H1 (cell line): ENCODE measurements at regions not wholly inside any gene's neighbourhood (a gene's known extent, or its start where the extent isn't known, plus 50 kb on each side); places are given as distances from the start of the nearest gene placed in this dataset.

Experiments
- CTCF ChIA-PET: fragments of 300-600 bp; sonication (Branson Sonifier 250); formaldehyde crosslinking; loops from one replicate; lab custom pipeline; 2021; ENCODE audit not compliant: partially characterized antibody; lab: Charles Lee
- POLR2A ChIA-PET: fragments of 300-600 bp; sonication (Branson Sonifier 250); formaldehyde crosslinking; loops from one replicate; lab custom pipeline; 2021; ENCODE audit warnings: inconsistent platforms; ENCODE audit not compliant: partially characterized antibody; lab: Charles Lee
- DNase-seq, 2 experiments: peaks; one replicate each; pipeline versions ENCODE4 v3.0.0 to v3.0.0-alpha.2; 2010 to 2022; ENCODE audit warnings: low spot score in 2 of 2, low read depth in 1 of 2, mixed read lengths in 1 of 2
- FAIRE-seq: peaks from 2 replicates; lab custom pipeline; 2011; peaks lifted over from hg19 to GRCh38; lab: Jason Lieb, UNC
- H2AFZ ChIP-seq: 2 replicates; pipeline ENCODE4 v1.8.1; 2012; ENCODE audit warnings: low read length, inconsistent platforms
- H2AK5ac ChIP-seq: 2 replicates; pipeline ENCODE4 v1.6.1; 2013; ENCODE audit warnings: low read depth, low read length
- H2BK120ac ChIP-seq: replicated peaks from 2 replicates; pipeline ENCODE3; 2013; ENCODE audit warnings: low read depth, low read length, inconsistent platforms
- H2BK12ac ChIP-seq: 2 replicates; pipeline ENCODE4 v1.6.1; 2013; ENCODE audit warnings: low read depth, low read length
- H2BK15ac ChIP-seq: 2 replicates; pipeline ENCODE4 v1.6.1; 2013; ENCODE audit warnings: low read length
- H2BK20ac ChIP-seq: 2 replicates; pipeline ENCODE4 v1.6.1; 2013; ENCODE audit warnings: low read length
- H2BK5ac ChIP-seq: 2 replicates; pipeline ENCODE4 v1.6.1; 2013; ENCODE audit warnings: low read depth, low read length
- H3K14ac ChIP-seq: 2 replicates; pipeline ENCODE4 v1.6.1; 2013; ENCODE audit warnings: inconsistent platforms; ENCODE audit not compliant: insufficient read length
- H3K18ac ChIP-seq: 2 replicates; pipeline ENCODE4 v1.6.1; 2013; ENCODE audit warnings: low read length; ENCODE audit errors: extremely low read depth
- H3K23ac ChIP-seq: 2 replicates; pipeline ENCODE4 v1.6.1; 2013; ENCODE audit warnings: inconsistent platforms; ENCODE audit not compliant: insufficient read length
- H3K23me2 ChIP-seq: 2 replicates; pipeline ENCODE4 v1.6.1; 2013; ENCODE audit warnings: low read depth, low read length
- H3K27ac ChIP-seq: 2 replicates; pipeline ENCODE4 v1.6.1; 2011; ENCODE audit warnings: low read depth, low read length, inconsistent platforms
- H3K27me3 ChIP-seq, 4 experiments: replicated peaks in 1 of 4; 1 replicate in 1 of 4; 2 replicates in 3 of 4; pipeline versions ENCODE4 v1.6.1 to v1.8.1; 2011 to 2013; ENCODE audit warnings: low read length in 3 of 4, mild to moderate bottlenecking in 3 of 4, inconsistent platforms in 2 of 4, mixed read lengths in 2 of 4, moderate library complexity in 1 of 4; ENCODE audit not compliant: control insufficient read depth in 3 of 4, insufficient read depth in 3 of 4; ENCODE audit errors: extremely low read depth in 1 of 4
- H3K36me3 ChIP-seq, 4 experiments: 2 replicates each; pipeline versions ENCODE4 v1.6.1 to v1.8.1; 2011 to 2013; ENCODE audit warnings: mild to moderate bottlenecking in 4 of 4, low read length in 3 of 4, moderate library complexity in 2 of 4, control low read depth in 1 of 4, inconsistent platforms in 1 of 4; ENCODE audit not compliant: insufficient read depth in 4 of 4, control insufficient read depth in 2 of 4
- H3K4ac ChIP-seq: replicated peaks from 2 replicates; pipeline ENCODE3; 2013; ENCODE audit warnings: low read length, low read depth, mixed read lengths, inconsistent platforms; ENCODE audit not compliant: insufficient read length
- H3K4me1 ChIP-seq, 4 experiments: replicated peaks in 1 of 4; 1 replicate in 1 of 4; 2 replicates in 3 of 4; pipeline versions ENCODE4 v1.6.1 to v1.8.1; 2011 to 2013; ENCODE audit warnings: low read length in 3 of 4, inconsistent platforms in 2 of 4, mixed read lengths in 1 of 4; ENCODE audit not compliant: insufficient read depth in 4 of 4, control insufficient read depth in 3 of 4
- H3K4me2 ChIP-seq, 2 experiments: 2 replicates each; pipeline versions ENCODE4 v1.6.1 to v1.8.1; 2011 to 2013; ENCODE audit warnings: low read depth in 2 of 2, low read length in 2 of 2, control low read depth in 1 of 2, inconsistent platforms in 1 of 2, mild to moderate bottlenecking in 1 of 2; ENCODE audit not compliant: insufficient read depth in 1 of 2
- H3K4me3 ChIP-seq, 4 experiments: fragments of 200-600, 300-600 bp in 1 of 4; sonication (generic), shearing (Covaris generic), sonication (Bioruptor Twin) in 1 of 4; 2 replicates each; pipeline versions ENCODE4 v1.5.1 to v1.8.1; 2011 to 2016; ENCODE audit warnings: low read length in 4 of 4, low read depth in 3 of 4, control low read depth in 2 of 4, inconsistent platforms in 2 of 4, mild to moderate bottlenecking in 2 of 4, mixed read lengths in 1 of 4, moderate library complexity in 1 of 4; ENCODE audit not compliant: insufficient read depth in 2 of 4; ENCODE audit errors: extremely low read depth in 1 of 4
- H3K56ac ChIP-seq: replicated peaks from 2 replicates; pipeline ENCODE3; 2013; ENCODE audit warnings: low read depth, mild to moderate bottlenecking, mixed read lengths, low read length, inconsistent platforms; ENCODE audit not compliant: insufficient read length
- H3K79me1 ChIP-seq: 2 replicates; pipeline ENCODE4 v1.6.1; 2013; ENCODE audit warnings: low read depth, low read length, control low read depth
- H3K79me2 ChIP-seq, 2 experiments: 2 replicates each; pipeline versions ENCODE4 v1.6.1 to v1.8.1; 2012 to 2013; ENCODE audit warnings: low read length in 2 of 2, mild to moderate bottlenecking in 2 of 2, inconsistent platforms in 1 of 2; ENCODE audit not compliant: insufficient read depth in 2 of 2, control insufficient read depth in 1 of 2
- H3K9ac ChIP-seq, 4 experiments: replicated peaks in 1 of 4; 1 replicate in 1 of 4; 2 replicates in 3 of 4; pipeline versions ENCODE4 v1.6.1 to v1.8.1; 2011 to 2013; ENCODE audit warnings: low read depth in 3 of 4, low read length in 3 of 4, control low read depth in 2 of 4, mild to moderate bottlenecking in 2 of 4, moderate library complexity in 2 of 4, inconsistent platforms in 1 of 4; ENCODE audit errors: extremely low read depth in 1 of 4
- H3K9me3 ChIP-seq, 2 experiments: 2 replicates each; pipeline versions ENCODE4 v1.6.1 to v1.8.1; 2012 to 2013; ENCODE audit warnings: mild to moderate bottlenecking in 2 of 2, moderate library complexity in 2 of 2, control low read depth in 1 of 2, inconsistent platforms in 1 of 2, low read depth in 1 of 2, low read length in 1 of 2, mixed read lengths in 1 of 2; ENCODE audit not compliant: insufficient read depth in 2 of 2
- H4K20me1 ChIP-seq, 2 experiments: replicated peaks in 1 of 2; 2 replicates each; pipeline versions ENCODE3 to v1.8.1; 2011 to 2013; ENCODE audit warnings: inconsistent platforms in 2 of 2, low read length in 2 of 2, mild to moderate bottlenecking in 1 of 2; ENCODE audit not compliant: insufficient read depth in 2 of 2, control insufficient read depth in 1 of 2
- H4K5ac ChIP-seq: 2 replicates; pipeline ENCODE4 v1.6.1; 2013; ENCODE audit warnings: low read length, low read depth, mixed read lengths, inconsistent platforms; ENCODE audit not compliant: insufficient read length
- H4K8ac ChIP-seq: 2 replicates; pipeline ENCODE4 v1.8.0; 2013; ENCODE audit warnings: mild to moderate bottlenecking, moderate library complexity, low read length, inconsistent platforms; ENCODE audit not compliant: insufficient read depth; ENCODE audit errors: extremely low read depth
- H4K91ac ChIP-seq: replicated peaks from 2 replicates; pipeline ENCODE3; 2013; ENCODE audit warnings: low read length, mixed read lengths, inconsistent platforms; ENCODE audit not compliant: insufficient read length
- CHD2 ChIP-seq: IDR thresholded peaks from 2 replicates; pipeline ENCODE4 v1.6.1; 2012; ENCODE audit warnings: low read length, improper control_type of control experiment
- KDM4A ChIP-seq: IDR thresholded peaks from one replicate; pipeline ENCODE4 v1.7.1; 2012; ENCODE audit warnings: low read depth, mild to moderate bottlenecking, moderate library complexity, low read length, inconsistent platforms; ENCODE audit not compliant: severe bottlenecking
- KDM5A ChIP-seq: fragments of 200-600 bp; IDR thresholded peaks from 2 replicates; pipeline ENCODE4 v1.7.1; 2012; ENCODE audit warnings: mild to moderate bottlenecking, low read length, inconsistent platforms, mixed read lengths
- NANOG ChIP-seq: IDR thresholded peaks from 2 replicates; pipeline ENCODE4 v1.6.1; 2011; ENCODE audit warnings: low read length, low read depth, mild to moderate bottlenecking, inconsistent platforms; ENCODE audit not compliant: insufficient read depth, poor library complexity, severe bottlenecking
- POLR2A ChIP-seq, 2 experiments: IDR thresholded peaks; 1 replicate in 1 of 2; 2 replicates in 1 of 2; pipeline ENCODE4 v1.6.1; 2011; ENCODE audit warnings: low read depth in 2 of 2, low read length in 2 of 2, mild to moderate bottlenecking in 2 of 2; ENCODE audit errors: control extremely low read depth in 1 of 2
- RAD21 ChIP-seq, 2 experiments: IDR thresholded peaks in 1 of 2; conservative IDR thresholded peaks in 1 of 2; 2 replicates each; pipeline ENCODE4 v1.6.1; 2011; ENCODE audit warnings: low read depth in 2 of 2, low read length in 2 of 2, improper control_type of control experiment in 1 of 2, inconsistent platforms in 1 of 2, mild to moderate bottlenecking in 1 of 2, moderate library complexity in 1 of 2
- RBBP5 ChIP-seq: IDR thresholded peaks from 2 replicates; pipeline ENCODE4 v1.7.1; 2012; ENCODE audit warnings: low read depth, mild to moderate bottlenecking, inconsistent platforms, low read length, moderate library complexity, borderline replicate concordance
- SP1 ChIP-seq: IDR thresholded peaks from 2 replicates; pipeline ENCODE4 v1.6.1; 2011; ENCODE audit warnings: low read depth, low read length
- SP2 ChIP-seq: IDR thresholded peaks from 2 replicates; pipeline ENCODE4 v1.6.1; 2012; ENCODE audit warnings: mild to moderate bottlenecking, low read length, inconsistent platforms
- SRF ChIP-seq: IDR thresholded peaks from 2 replicates; pipeline ENCODE4 v1.6.1; 2011; ENCODE audit warnings: mild to moderate bottlenecking, low read depth, low read length, moderate library complexity
- YY1 ChIP-seq: IDR thresholded peaks from 2 replicates; pipeline ENCODE4 v1.6.1; 2011; ENCODE audit warnings: low read depth, mild to moderate bottlenecking, low read length
- ZNF274 ChIP-seq: IDR thresholded peaks from 2 replicates; pipeline ENCODE4 v1.7.0; 2012; ENCODE audit warnings: low read length, borderline replicate concordance; ENCODE audit errors: extremely low read depth
- WGBS, 2 experiments: shearing (Covaris generic) in 1 of 2; methylation state at CpG; one replicate each; pipeline versions ENCODE4 v1.1.6 to v1.1.7; 2013 to 2015; ENCODE audit warnings: low lambda C conversion rate in 2 of 2, mixed read lengths in 2 of 2, inconsistent platforms in 1 of 2, low coverage in 1 of 2, missing lambda C conversion rate in 1 of 2; ENCODE audit not compliant: insufficient replicate concordance in 2 of 2, insufficient coverage in 1 of 2, insufficient read length in 1 of 2; ENCODE audit errors: extremely low coverage in 1 of 2, missing lambda C conversion rate in 1 of 2; 5-methylcytosine and 5-hydroxymethylcytosine counted together

- Histone ChIP-seq H4K5ac (no peak overlapping the region), H3K4me3 (no peak overlapping the region), H2AFZ (peak overlapping the region; percentile 30), H3K4ac (peak overlapping the region; percentile 94), H3K79me1 (no peaks in the 10 kb centered on the region), H2BK120ac (peak overlapping the region; percentile 94), H3K18ac (no peak overlapping the region; the same call in 1 of the 2 replicates), H3K27ac (no peak overlapping the region), H4K20me1 (no peaks in the 10 kb centered on the region), H2BK15ac (no peak overlapping the region), H4K8ac (peak overlapping the region; percentile 1; the same call in 1 of the 2 replicates), H3K23ac (no peak overlapping the region), H3K14ac (no peak overlapping the region), H3K9ac (no peak overlapping the region), H3K36me3 (no peaks in the 10 kb centered on the region; a peak in 1 of 8 replicates), H3K27me3 (no peaks in the 10 kb centered on the region; a peak in 1 of 7 replicates), H3K4me1 (peaks cover 0 to 12% (median 7%) of the 10 kb centered on the region in 4 experiments; a peak in 4 of 7 replicates), H3K56ac (no peak overlapping the region), H2BK5ac (peak overlapping the region; percentile 89), H2BK20ac (0 out of 2 replicates have a peak overlapping the region, but pooled peaks have one; percentile 48), H3K23me2 (no peaks in the 10 kb centered on the region), H3K9me3 (peaks cover 4% of the 10 kb centered on the region in 2 experiments; a peak in 1 of 4 replicates), H3K4me2 (peak overlapping the region; percentile 15 to 49; a peak in 2 of 4 replicates), H2BK12ac (peak overlapping the region; percentile 84; the same call in 1 of the 2 replicates), H2AK5ac (peak overlapping the region; percentile 90), H3K79me2 (no peaks in the 10 kb centered on the region), H4K91ac (peak overlapping the region; percentile 77)
- ChIA-PET CTCF (interaction anchor here (0.8 to 0.9 kb wide), 3 partner anchors 20 to 41 kb away, joined by 3 to 4 read pairs (median 3); no protein-coding TSS in a partner anchor), POLR2A (no interaction called here)
- 82% methylated on average over 32 of the region's 35 CpGs; no CpG with 5 or more reads in 1 of the 2 experiments for whole genome bisulfite sequencing, 2 experiments
- no peak for DNase-seq
- no peak for FAIRE-seq
- no peak for TF ChIP-seq SP2
- TF ChIP-seq RAD21 (IDR thresholded peaks at IDR 0.05 in 1 of 2, conservative IDR thresholded peaks at IDR 0.05 in 1 of 2; ENCODE audit: low read depth in 2 of 2, low read length in 2 of 2) = no peak
- TF ChIP-seq ZNF274 = no peak
- no peak for TF ChIP-seq KDM4A
- TF ChIP-seq SRF = no peak
- no peak for TF ChIP-seq POLR2A (IDR thresholded peaks at IDR 0.05; ENCODE audit: control extremely low read depth in 1 of 2, low read depth in 2 of 2, low read length in 2 of 2)
- no peak for TF ChIP-seq RBBP5
- no peak for TF ChIP-seq YY1
- TF ChIP-seq CHD2 = no peak
- TF ChIP-seq NANOG = no peak
- TF ChIP-seq SP1 = no peak
- TF ChIP-seq KDM5A = no peak
Measured at GRCh38 chr16:86740906-86741799, 162.8 kb downstream of the FOXL1 start.
